PC-3 (cell line): ENCODE measurements at regions not wholly inside any gene's neighbourhood (a gene's known extent, or its start where the extent isn't known, plus 50 kb on each side); places are given as distances from the start of the nearest gene placed in this dataset.

ENCODE experiments used
- ATAC-seq: fragments of 200-7000 bp; cut with Tn5 transposase; 2 replicates; pipeline ENCODE4 v1.9.1; 2020; ENCODE audit warnings: mild to moderate bottlenecking, moderate library complexity
- BruUV-seq: library from RNA; stranded (reverse); fragments of 400-500 nt; replicated peaks from 2 replicates; lab custom pipeline; 2021; lab: Mats Ljungman, UMichigan
- CTCF ChIA-PET: fragments of 300-600 bp; sonication (Branson Sonifier 250); formaldehyde crosslinking; loops from one replicate; lab custom pipeline; 2022; ENCODE audit warnings: antibody characterized with exemption; lab: Charles Lee
- POLR2A ChIA-PET: fragments of 300-600 bp; sonication (Branson Sonifier 250); formaldehyde crosslinking; loops from one replicate; lab custom pipeline; 2022; ENCODE audit warnings: antibody characterized with exemption; ENCODE audit not compliant: unreplicated experiment; lab: Charles Lee
- DNase-seq: peaks from one replicate; pipeline ENCODE4 v3.0.0-alpha.2; 2015
- H2AFZ ChIP-seq: fragments of 300-600 bp; sonication (generic); 2 replicates; pipeline ENCODE4 v1.6.0; 2016; ENCODE audit warnings: antibody characterized with exemption, low read length
- H3F3A ChIP-seq: fragments of 300-600 bp; sonication (generic); one replicate; pipeline ENCODE4 v1.6.0; 2017; ENCODE audit warnings: antibody characterized with exemption, low read length, control low read depth, mild to moderate bottlenecking; ENCODE audit not compliant: unreplicated experiment
- H3K27ac ChIP-seq: fragments of 300-600 bp; sonication (generic); 2 replicates; pipeline ENCODE4 v1.5.1; 2016; ENCODE audit warnings: mild to moderate bottlenecking, low read length
- H3K27me3 ChIP-seq: fragments of 300-600 bp; sonication (generic); 2 replicates; pipeline ENCODE4 v1.6.1; 2016; ENCODE audit warnings: low read length, mixed read lengths
- H3K36me3 ChIP-seq: fragments of 300-600 bp; sonication (generic); 2 replicates; pipeline ENCODE4 v1.6.1; 2016; ENCODE audit warnings: low read depth, mixed run types, low read length, mixed read lengths
- H3K4me1 ChIP-seq: fragments of 300-600 bp; sonication (generic); 2 replicates; pipeline ENCODE4 v1.5.1; 2016; ENCODE audit warnings: low read length; ENCODE audit not compliant: insufficient read depth
- H3K4me2 ChIP-seq: fragments of 300-600 bp; sonication (generic); 2 replicates; pipeline ENCODE4 v1.6.0; 2016; ENCODE audit warnings: low read length
- H3K4me3 ChIP-seq: fragments of 300-600 bp; sonication (generic); 2 replicates; pipeline ENCODE4 v1.5.1; 2016; ENCODE audit warnings: mild to moderate bottlenecking, low read length, mixed read lengths
- H3K79me2 ChIP-seq: fragments of 300-600 bp; sonication (generic); 2 replicates; pipeline ENCODE4 v1.6.1; 2017; ENCODE audit warnings: low read length, mixed read lengths
- H3K9ac ChIP-seq: fragments of 300-600 bp; sonication (generic); 2 replicates; pipeline ENCODE4 v1.6.0; 2016; ENCODE audit warnings: mild to moderate bottlenecking, low read length
- H3K9me2 ChIP-seq: fragments of 300-600 bp; sonication (generic); replicated peaks from 2 replicates; pipeline ENCODE4 v1.6.1; 2016; ENCODE audit warnings: mixed run types, low read length, mixed read lengths
- H3K9me3 ChIP-seq: fragments of 300-600 bp; sonication (generic); 2 replicates; pipeline ENCODE4 v1.6.1; 2016; ENCODE audit warnings: low read length, mixed read lengths
- H4K20me1 ChIP-seq: fragments of 300-600 bp; sonication (generic); 2 replicates; pipeline ENCODE4 v1.6.1; 2016; ENCODE audit warnings: low read length, mixed read lengths
- CTCF ChIP-seq: fragments of 300-600 bp; sonication (generic); conservative IDR thresholded peaks from 2 replicates; pipeline ENCODE4 v1.5.1; 2017; ENCODE audit warnings: antibody characterized with exemption, low read depth, mild to moderate bottlenecking, low read length
- EZH2 ChIP-seq: fragments of 300-600 bp; sonication (generic); IDR thresholded peaks from one replicate; pipeline ENCODE4 v1.6.1; 2017; ENCODE audit warnings: antibody characterized with exemption, mild to moderate bottlenecking, low read length; ENCODE audit not compliant: unreplicated experiment
- EZH2phosphoT487 ChIP-seq: fragments of 300-600 bp; sonication (generic); IDR thresholded peaks from 2 replicates; pipeline ENCODE4 v1.6.1; 2018; ENCODE audit warnings: mild to moderate bottlenecking, antibody characterized with exemption, low read length, borderline replicate concordance
- intact Hi-C: fragments of 100-400 bp; cut with micrococcal nuclease; formaldehyde crosslinking; loops from 2 replicates; pipeline ENCODE4 v1.9.0; 2023

- H4K20me1 ChIP-seq, result no peaks in the 10 kb centered on the region
- H3K27ac ChIP-seq, result no peak overlapping the region
- CTCF ChIA-PET, result no interaction called here
- no peaks in the 10 kb centered on the region for H3K79me2 ChIP-seq
- no peak overlapping the region for H3K4me2 ChIP-seq
- DNase-seq, result peak; percentile 53
- no peak overlapping the region for H2AFZ ChIP-seq
- no peaks in the 10 kb centered on the region for H3K9me2 ChIP-seq
- TF ChIP-seq CTCF (no peak), EZH2 (no peak), EZH2phosphoT487 (no peak)
- peak; percentile 23; the same call in 1 of the 2 replicates for ATAC-seq
- POLR2A ChIA-PET, result no interaction called here
- H3K4me3 ChIP-seq, result no peak overlapping the region
- no peaks in the 10 kb centered on the region for H3K9me3 ChIP-seq
- no peaks in the 10 kb centered on the region for H3K36me3 ChIP-seq
- no peak overlapping the region for H3K9ac ChIP-seq
- no peaks in the 10 kb centered on the region for H3F3A ChIP-seq
- intact Hi-C loops, result no loop called here
- no TSS peak for BruUV-seq
- H3K27me3 ChIP-seq, result no peaks in the 10 kb centered on the region
- H3K4me1 ChIP-seq, result peaks cover 18% of the 10 kb centered on the region
Measured at GRCh38 chr18:1408376-1408775, 503.7 kb downstream of the ADCYAP1 start.

GRCh38 chr18:1412655-1413322, 508.1 kb downstream of the ADCYAP1 start:
- peaks cover 22% of the 10 kb centered on the region for H3K4me1 ChIP-seq
- ATAC-seq, result peak; percentile 96
- ChIA-PET POLR2A (interaction anchor here (0.6 kb wide), 1 partner anchor 20 kb away, joined by 6 read pairs; no protein-coding TSS in a partner anchor), CTCF (no interaction called here)
- H2AFZ ChIP-seq, result peak overlapping the region; percentile 16; the same call in 1 of the 2 replicates
- H3K9me3 ChIP-seq, result no peaks in the 10 kb centered on the region
- H3K79me2 ChIP-seq, result no peaks in the 10 kb centered on the region
- peak overlapping the region; percentile 71 for H3K27ac ChIP-seq
- no peak overlapping the region for H3K4me3 ChIP-seq
- intact Hi-C loops, result loop anchor here (2.0 to 10.0 kb wide), 2 partner anchors 18 to 508 kb away; partner anchors contain the start of gene ADCYAP1
- DNase-seq, result peak; percentile 76
- peak overlapping the region; percentile 19; the same call in 1 of the 2 replicates for H3K9ac ChIP-seq
- H3K36me3 ChIP-seq, result no peaks in the 10 kb centered on the region
- H3K4me2 ChIP-seq, result peak overlapping the region; percentile 50
- H3K9me2 ChIP-seq, result no peaks in the 10 kb centered on the region
- BruUV-seq, result no TSS peak
- H4K20me1 ChIP-seq, result no peaks in the 10 kb centered on the region
- TF ChIP-seq EZH2 (no peak), CTCF (no peak), EZH2phosphoT487 (no peak)
- no peaks in the 10 kb centered on the region for H3K27me3 ChIP-seq
- no peaks in the 10 kb centered on the region for H3F3A ChIP-seq

GRCh38 chr18:1413323-1413675, 508.6 kb downstream of the ADCYAP1 start:
- Histone ChIP-seq H3K27me3 (no peaks in the 10 kb centered on the region), H3K36me3 (no peaks in the 10 kb centered on the region), H3K9me2 (no peaks in the 10 kb centered on the region), H3F3A (no peaks in the 10 kb centered on the region), H3K9me3 (no peaks in the 10 kb centered on the region), H3K4me3 (no peak overlapping the region), H3K4me1 (peaks cover 22% of the 10 kb centered on the region), H3K27ac (peak overlapping the region; percentile 71), H4K20me1 (no peaks in the 10 kb centered on the region), H2AFZ (no peak overlapping the region), H3K79me2 (no peaks in the 10 kb centered on the region), H3K9ac (peak overlapping the region; percentile 15; the same call in 1 of the 2 replicates), H3K4me2 (peak overlapping the region; percentile 50)
- intact Hi-C loops, result loop anchor here (2.0 to 10.0 kb wide), 2 partner anchors 18 to 508 kb away; partner anchors contain the start of gene ADCYAP1
- POLR2A ChIA-PET, result interaction anchor here (0.6 kb wide), 1 partner anchor 20 kb away, joined by 6 read pairs; no protein-coding TSS in a partner anchor
- TF ChIP-seq EZH2 (no peak), EZH2phosphoT487 (no peak)
- CTCF ChIA-PET, result no interaction called here
- BruUV-seq, result no TSS peak
- no peak for ATAC-seq
- no peak for DNase-seq
